NOMO-1 treated with dmso at 0.1 percent for 144 hours (cell line): ENCODE measurements at regions not wholly inside any gene's neighbourhood (a gene's known extent, or its start where the extent isn't known, plus 50 kb on each side); places are given as distances from the start of the nearest gene placed in this dataset.
"Not testable (repeated sequence)": the region's sequence is repeated elsewhere in the genome, so short reads cannot be mapped to it uniquely, and the experiment has no call there.

Source experiments
- DNase-seq: peaks from one replicate; lab custom pipeline; 2025; ENCODE audit not compliant: unreplicated experiment; lab: John Stamatoyannopoulos, UW

GRCh38 chr15:54843006-54843405 is 353.7 kb downstream of the RSL24D1 start:
- peak; percentile 59 for DNase-seq

GRCh38 chr15:54841701-54842305 is 354.9 kb downstream of the RSL24D1 start:
- no peak for DNase-seq

GRCh38 chr15:54840621-54841398 is 355.9 kb downstream of the RSL24D1 start:
- DNase-seq: no peak

DNA sequence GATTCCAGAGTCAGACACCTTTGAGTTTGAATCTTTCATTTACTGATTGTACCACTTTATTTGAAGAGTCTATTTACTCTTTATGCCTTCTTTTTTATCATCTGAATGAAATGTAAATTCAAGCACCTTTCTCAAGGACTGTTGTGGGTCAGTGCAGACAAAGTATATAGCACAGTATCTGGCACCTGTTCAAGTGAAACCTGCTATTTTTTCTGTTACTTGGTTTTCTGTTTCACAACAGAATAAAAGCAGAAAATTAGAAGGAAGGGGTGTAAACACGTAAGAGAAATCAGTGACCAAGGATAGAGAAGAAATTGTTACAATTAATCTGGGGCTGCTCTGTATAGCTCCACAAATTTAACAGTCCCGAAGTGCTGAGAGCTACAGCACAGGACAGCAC is 357.4 kb downstream of the RSL24D1 start:
- DNase-seq: no peak

- no peak for DNase-seq
Observed at GRCh38 chr15:54836052-54836795, 360.5 kb downstream of the RSL24D1 start.

GRCh38 chr15:54829821-54830220 is 366.9 kb downstream of the RSL24D1 start:
- DNase-seq: no peak

DNA sequence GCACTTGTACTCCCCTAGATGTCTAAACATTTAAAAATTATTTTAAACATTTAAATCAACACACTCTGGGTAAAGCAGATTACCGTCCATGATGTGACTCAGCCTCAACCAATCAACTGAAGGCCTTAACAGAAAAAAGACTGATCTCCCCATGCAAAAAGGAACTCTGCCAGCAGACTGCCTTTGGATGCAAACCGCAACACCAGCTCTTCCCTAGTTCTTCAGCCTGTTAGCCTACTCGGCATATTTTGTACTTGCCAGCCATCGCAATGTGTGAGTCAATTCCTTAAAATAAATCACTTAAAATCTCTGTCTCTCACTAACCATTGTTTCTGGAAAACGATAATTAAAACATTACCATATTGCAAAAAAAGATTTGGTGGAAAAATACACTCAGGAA is 375.9 kb downstream of the RSL24D1 start:
- DNase-seq: no peak

DNA sequence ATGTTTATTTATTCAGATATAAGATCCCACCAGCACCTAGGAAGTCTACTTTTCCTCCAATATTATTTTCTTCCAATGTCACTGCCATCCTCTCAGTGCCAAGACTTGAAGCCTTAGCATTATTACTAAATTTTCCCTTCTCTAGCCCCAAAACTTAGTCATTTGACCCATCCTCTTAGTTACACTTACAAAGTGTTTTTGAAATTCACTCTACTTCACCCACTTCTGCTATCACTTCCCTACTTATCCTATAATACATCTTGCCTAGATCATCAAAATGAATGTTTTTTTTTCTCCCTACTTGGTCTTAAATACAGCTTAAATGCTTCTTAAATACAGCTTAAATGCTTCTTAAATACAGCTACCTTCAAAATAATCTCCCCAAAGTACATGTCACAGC is 376.6 kb downstream of the RSL24D1 start:
- DNase-seq: no peak

DNA sequence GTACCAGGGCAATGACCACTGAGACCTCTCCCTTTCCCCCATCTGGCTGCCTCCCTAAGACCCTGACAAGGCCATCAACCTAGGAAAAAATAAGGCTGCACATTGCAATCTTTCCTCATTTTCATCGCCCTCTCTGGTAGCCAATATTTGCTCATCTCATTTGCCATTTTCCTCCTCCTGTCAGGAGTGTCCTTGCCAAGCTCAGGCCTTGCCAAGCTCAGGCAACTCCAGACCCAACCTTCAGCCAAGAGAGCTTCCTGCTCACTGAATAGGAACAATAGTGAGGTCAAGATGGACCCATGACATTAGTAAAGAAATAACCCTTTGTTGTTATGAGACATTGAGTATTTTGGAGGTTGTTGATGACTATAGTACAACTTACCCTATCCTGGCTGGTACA is 380.3 kb downstream of the RSL24D1 start:
- DNase-seq: no peak

- no peak for DNase-seq
Observed at GRCh38 chr15:54815556-54815955, 381.2 kb downstream of the RSL24D1 start.

GRCh38 chr15:54812383-54812782 is 384.4 kb downstream of the RSL24D1 start:
- no peak for DNase-seq

GRCh38 chr15:54810496-54810895 is 386.2 kb downstream of the RSL24D1 start:
- DNase-seq: no peak

DNA sequence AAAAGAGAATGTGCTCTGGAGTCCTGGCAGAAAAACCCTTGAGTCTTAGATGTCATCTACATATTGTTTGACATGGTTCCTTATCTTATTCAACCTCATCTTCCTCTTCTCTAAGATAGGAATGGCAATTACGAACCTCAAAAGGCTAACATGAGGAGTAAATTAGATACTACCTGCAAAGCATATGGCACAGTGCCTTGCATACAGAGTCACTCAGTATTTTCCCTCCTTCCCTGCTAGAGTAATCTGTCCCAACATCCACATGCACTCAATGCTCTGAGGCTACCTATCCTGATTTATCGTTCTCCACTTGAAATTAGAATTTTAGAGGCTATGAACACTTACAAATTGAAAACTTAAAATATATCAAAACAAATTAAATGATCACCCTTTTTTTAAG is 386.7 kb downstream of the RSL24D1 start:
- no peak for DNase-seq

DNA sequence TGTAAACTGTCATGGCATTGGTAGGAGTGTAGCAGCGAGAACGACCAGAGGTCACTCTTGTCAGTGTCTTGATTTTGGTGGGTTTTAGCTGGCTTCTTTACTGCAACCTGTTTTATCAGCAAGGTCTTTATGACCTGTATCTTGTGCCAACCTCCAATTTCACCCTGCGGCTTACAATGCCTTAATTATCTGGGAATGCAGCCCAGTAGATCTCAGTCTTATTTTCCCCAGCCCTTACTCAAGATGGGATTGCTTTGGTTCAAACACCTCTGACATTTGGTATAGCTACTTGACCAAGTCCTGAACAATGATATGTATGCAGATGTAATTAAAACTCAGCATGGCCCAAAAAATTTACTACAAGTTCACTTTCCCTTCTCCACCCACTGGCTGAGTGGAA is 388.4 kb downstream of the RSL24D1 start:
- DNase-seq: no peak

GRCh38 chr15:54803987-54804386 is 392.8 kb downstream of the RSL24D1 start:
- no peak for DNase-seq

DNA sequence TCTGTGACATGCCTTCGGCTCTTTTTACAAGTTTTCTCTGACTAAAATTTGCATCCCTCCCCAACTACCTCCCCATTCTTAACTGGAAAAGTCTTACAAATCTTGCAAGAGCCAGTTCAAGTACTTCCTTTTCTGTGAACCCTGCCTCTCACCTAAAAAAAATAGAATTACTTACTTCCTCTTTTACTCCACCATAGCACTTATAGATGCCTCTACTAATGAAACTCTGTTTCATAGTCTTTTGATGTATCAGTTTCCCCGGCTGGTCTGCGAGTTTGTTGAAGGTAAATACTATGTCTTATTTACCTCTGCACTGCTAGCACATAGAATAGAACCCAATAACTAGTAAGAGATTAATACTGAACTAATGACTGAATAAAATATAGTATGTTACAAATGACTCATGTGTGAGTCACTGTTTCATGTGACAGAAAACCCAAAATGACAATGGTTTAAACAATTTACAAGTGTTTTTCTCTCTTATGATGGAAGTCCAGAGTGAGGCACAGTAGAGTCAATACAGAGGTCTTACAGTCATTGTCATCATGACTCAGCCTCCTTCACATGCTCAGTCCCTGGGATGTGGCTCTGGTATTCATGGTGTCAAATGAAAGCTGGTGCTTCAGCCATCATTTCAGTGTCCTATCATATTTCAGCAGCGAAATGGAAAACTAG is 393.5 kb downstream of the RSL24D1 start:
- DNase-seq: peak; percentile 70

DNA sequence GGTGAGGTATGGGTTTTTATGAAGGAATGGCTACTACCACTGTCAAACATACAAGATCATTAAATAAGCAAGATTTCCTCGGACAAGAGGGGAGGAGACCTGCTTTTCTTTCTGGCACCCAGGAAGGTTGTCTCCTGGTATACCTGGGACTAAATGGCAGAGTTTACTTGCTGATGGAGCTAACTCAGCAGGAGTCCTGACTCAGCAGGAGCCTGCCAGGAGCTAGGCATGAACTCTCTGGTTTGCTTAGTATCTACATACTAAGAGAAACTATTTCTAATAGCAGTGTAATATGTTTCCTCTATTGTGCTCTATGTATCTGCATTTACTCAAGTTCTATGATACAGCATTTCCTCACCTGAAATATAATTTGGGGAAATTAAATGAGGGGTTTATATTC is 404.2 kb downstream of the RSL24D1 start:
- DNase-seq: no peak

DNA sequence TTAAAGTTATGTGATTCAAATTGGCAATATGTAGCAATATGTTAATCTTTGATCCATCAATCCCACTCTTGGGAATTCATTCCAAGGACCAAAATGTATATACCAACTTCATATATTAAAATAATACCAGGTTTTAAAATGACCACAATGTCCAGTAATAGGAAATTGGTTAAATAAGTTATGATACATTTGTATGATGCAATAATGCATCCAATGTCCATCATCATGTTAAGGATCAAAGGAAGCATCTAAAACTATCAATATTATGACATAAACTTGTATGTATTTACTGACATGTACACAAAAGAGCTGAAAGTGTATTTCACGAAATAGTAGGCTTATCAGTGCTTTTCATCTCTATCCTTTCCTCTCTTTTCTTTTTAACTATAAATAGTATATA is 406.0 kb downstream of the RSL24D1 start:
- no peak for DNase-seq

DNA sequence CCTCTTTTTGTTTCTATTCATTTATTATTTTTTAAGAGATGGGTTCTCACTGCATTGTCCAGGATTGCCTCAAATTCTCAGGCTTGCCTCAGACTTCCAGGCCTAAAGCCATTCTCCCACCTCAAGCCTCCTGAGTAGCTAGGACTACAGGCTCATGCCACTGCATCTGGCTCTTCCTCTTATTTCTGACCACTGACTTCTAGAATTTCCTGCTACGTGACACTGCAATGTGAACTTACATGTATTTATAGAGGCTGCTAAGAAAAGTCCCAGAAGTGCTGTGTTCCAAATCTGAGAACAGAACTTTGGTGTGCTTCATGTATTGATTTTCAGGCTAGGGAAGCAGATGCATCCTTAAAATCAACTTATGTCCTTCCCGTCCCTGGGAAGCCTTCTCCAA is 407.4 kb downstream of the RSL24D1 start:
- peak; percentile 47 for DNase-seq

DNA sequence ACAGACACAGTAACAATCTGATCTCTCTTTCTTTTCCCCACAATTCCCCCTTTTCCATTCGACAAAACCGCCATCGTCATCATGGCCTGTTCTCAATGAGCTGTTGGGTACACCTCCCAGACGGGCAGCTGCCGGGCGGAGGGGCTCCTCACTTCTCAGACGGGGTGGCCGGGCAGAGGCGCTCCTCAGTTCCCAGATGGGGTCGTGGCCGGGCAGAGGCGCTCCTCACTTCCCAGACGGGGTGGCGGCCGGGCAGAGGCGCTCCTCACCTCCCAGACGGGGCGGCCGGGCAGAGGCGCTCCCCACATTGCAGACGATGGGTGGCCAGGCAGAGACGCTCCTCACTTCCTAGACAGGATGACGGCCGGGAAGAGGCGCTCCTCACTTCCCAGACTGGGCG is 415.5 kb downstream of the RSL24D1 start:
- not testable (repeated sequence) for DNase-seq

GRCh38 chr15:54779271-54779670 is 417.5 kb downstream of the RSL24D1 start:
- DNase-seq: no peak

DNA sequence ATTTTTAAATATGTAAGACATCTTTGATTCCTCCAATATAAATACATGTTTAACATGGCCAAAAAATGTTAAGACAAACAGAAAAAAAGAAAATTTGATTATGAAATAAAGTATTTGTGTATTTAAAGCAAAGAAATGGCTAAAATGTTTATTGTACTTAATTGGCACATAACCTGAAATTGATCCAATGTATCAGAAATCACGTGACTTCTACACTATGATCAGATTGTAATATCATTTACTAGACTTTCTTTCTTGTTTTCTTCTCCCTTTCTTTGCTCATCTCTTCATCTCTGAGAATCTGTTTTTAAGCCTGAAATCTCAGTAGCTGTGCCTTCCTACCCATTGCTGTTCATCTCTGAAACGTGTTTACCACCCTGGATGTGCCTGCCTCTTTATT is 420.3 kb downstream of the RSL24D1 start:
- DNase-seq: no peak
